ENCODE measurements at regions not wholly inside any gene's neighbourhood (a gene's known extent, or its start where the extent isn't known, plus 50 kb on each side); places are given as distances from the start of the nearest gene placed in this dataset.

- H3K9me2 ChIP-seq (replicated peaks; ENCODE audit: low read depth, low read length): no peaks in the 10 kb centered on the region
- no peaks in the 10 kb centered on the region for H3F3A ChIP-seq (ENCODE audit: low read depth)
- TF ChIP-seq CTCF (conservative IDR thresholded peaks at IDR 0.05; ENCODE audit: low read length) (no peak), EZH2phosphoT487 (IDR thresholded peaks at IDR 0.05; ENCODE audit: borderline replicate concordance) (no peak)
- H3K9me3 ChIP-seq (ENCODE audit: insufficient read depth, low read depth, low read length): no peaks in the 10 kb centered on the region
- H2AFZ ChIP-seq (ENCODE audit: low read length): no peak overlapping the region
- no peak overlapping the region for H3K9ac ChIP-seq (ENCODE audit: low read depth, low read length, poor library complexity, severe bottlenecking)
- no peaks in the 10 kb centered on the region for H3K79me2 ChIP-seq (ENCODE audit: insufficient read depth, low read length)
- H3K36me3 ChIP-seq (ENCODE audit: insufficient read depth, low read length): no peaks in the 10 kb centered on the region
- no peaks in the 10 kb centered on the region for H4K20me1 ChIP-seq (ENCODE audit: insufficient read depth, low read length, poor library complexity, severe bottlenecking)
- no peak overlapping the region for H3K4me3 ChIP-seq (ENCODE audit: low read length, poor library complexity, severe bottlenecking)
- H3K27me3 ChIP-seq (ENCODE audit: insufficient read depth, low read length, poor library complexity, severe bottlenecking): peaks cover 99% of the 10 kb centered on the region
- peaks cover 15% of the 10 kb centered on the region for H3K4me1 ChIP-seq (ENCODE audit: insufficient read depth, low read length, poor library complexity, severe bottlenecking)
- H3K4me2 ChIP-seq (ENCODE audit: low read depth, low read length, poor library complexity, severe bottlenecking): no peak overlapping the region
Measured at GRCh38 chr15:69852482-69852881, 245.2 kb downstream of the TLE3 start.

- Histone ChIP-seq H3K36me3 (ENCODE audit: insufficient read depth, low read length) (no peaks in the 10 kb centered on the region), H4K20me1 (ENCODE audit: insufficient read depth, low read length, poor library complexity, severe bottlenecking) (no peaks in the 10 kb centered on the region), H3K9me2 (replicated peaks; ENCODE audit: low read depth, low read length) (no peaks in the 10 kb centered on the region), H3K9ac (ENCODE audit: low read depth, low read length, poor library complexity, severe bottlenecking) (no peak overlapping the region), H3K4me3 (ENCODE audit: low read length, poor library complexity, severe bottlenecking) (no peak overlapping the region), H3K27me3 (ENCODE audit: insufficient read depth, low read length, poor library complexity, severe bottlenecking) (peaks cover 96% of the 10 kb centered on the region), H3K4me2 (ENCODE audit: low read depth, low read length, poor library complexity, severe bottlenecking) (no peak overlapping the region), H3K79me2 (ENCODE audit: insufficient read depth, low read length) (no peaks in the 10 kb centered on the region), H2AFZ (ENCODE audit: low read length) (no peak overlapping the region), H3K4me1 (ENCODE audit: insufficient read depth, low read length, poor library complexity, severe bottlenecking) (peaks cover 20% of the 10 kb centered on the region), H3K9me3 (ENCODE audit: insufficient read depth, low read depth, low read length) (no peaks in the 10 kb centered on the region), H3F3A (ENCODE audit: low read depth) (no peaks in the 10 kb centered on the region)
- no peak for TF ChIP-seq EZH2phosphoT487 (IDR thresholded peaks at IDR 0.05; ENCODE audit: borderline replicate concordance)
- TF ChIP-seq CTCF (conservative IDR thresholded peaks at IDR 0.05; ENCODE audit: low read length): no peak
Measured at GRCh38 chr15:69852916-69853315, 244.8 kb downstream of the TLE3 start.

GRCh38 chr15:69853544-69853951 lies 244.2 kb downstream of the TLE3 start:
- H3K27me3 ChIP-seq (ENCODE audit: insufficient read depth, low read length, poor library complexity, severe bottlenecking): peaks cover 96% of the 10 kb centered on the region
- H2AFZ ChIP-seq (ENCODE audit: low read length): no peak overlapping the region
- H3K4me2 ChIP-seq (ENCODE audit: low read depth, low read length, poor library complexity, severe bottlenecking): no peak overlapping the region
- peaks cover 26% of the 10 kb centered on the region for H3K4me1 ChIP-seq (ENCODE audit: insufficient read depth, low read length, poor library complexity, severe bottlenecking)
- H3K9ac ChIP-seq (ENCODE audit: low read depth, low read length, poor library complexity, severe bottlenecking): no peak overlapping the region
- H3K9me2 ChIP-seq (replicated peaks; ENCODE audit: low read depth, low read length): no peaks in the 10 kb centered on the region
- TF ChIP-seq CTCF (conservative IDR thresholded peaks at IDR 0.05; ENCODE audit: low read length) (no peak), EZH2phosphoT487 (IDR thresholded peaks at IDR 0.05; ENCODE audit: borderline replicate concordance) (no peak)
- no peaks in the 10 kb centered on the region for H3K36me3 ChIP-seq (ENCODE audit: insufficient read depth, low read length)
- H3K9me3 ChIP-seq (ENCODE audit: insufficient read depth, low read depth, low read length): no peaks in the 10 kb centered on the region
- H3F3A ChIP-seq (ENCODE audit: low read depth): no peaks in the 10 kb centered on the region
- H3K4me3 ChIP-seq (ENCODE audit: low read length, poor library complexity, severe bottlenecking): no peak overlapping the region
- no peaks in the 10 kb centered on the region for H3K79me2 ChIP-seq (ENCODE audit: insufficient read depth, low read length)
- no peaks in the 10 kb centered on the region for H4K20me1 ChIP-seq (ENCODE audit: insufficient read depth, low read length, poor library complexity, severe bottlenecking)

Data from Loucy (cell line).